HCT116 (cell line): ENCODE measurements at regions not wholly inside any gene's neighbourhood (a gene's known extent, or its start where the extent isn't known, plus 50 kb on each side); places are given as distances from the start of the nearest gene placed in this dataset.

Source experiments
- CEBPB ChIP-seq: IDR thresholded peaks from 2 replicates; pipeline ENCODE4 v1.6.1; 2012; ENCODE audit warnings: low read depth
- POLR2A ChIP-seq: IDR thresholded peaks from 2 replicates; pipeline ENCODE4 v1.7.0; 2011; ENCODE audit warnings: borderline replicate concordance; ENCODE audit not compliant: insufficient read depth, insufficient read length; ENCODE audit errors: extremely low read depth
- RAD21 ChIP-seq: IDR thresholded peaks from 2 replicates; pipeline ENCODE4 v1.6.1; 2012; ENCODE audit warnings: low read depth, mild to moderate bottlenecking
- YY1 ChIP-seq: IDR thresholded peaks from 2 replicates; pipeline ENCODE4 v1.6.1; 2011; ENCODE audit warnings: low read length, low read depth, moderate library complexity, mild to moderate bottlenecking; ENCODE audit not compliant: insufficient replicate concordance; ENCODE audit errors: extremely low read depth
- TF ChIP-seq, protein P1 (sequence below), 3 experiments: fragments of 200-600 bp in 1 of 3; sonication (generic) in 1 of 3; IDR thresholded peaks in 2 of 3; conservative IDR thresholded peaks in 1 of 3; 2 replicates each; pipeline ENCODE4 v1.5.1; 2012 to 2017; ENCODE audit warnings: low read depth in 2 of 3, low read length in 2 of 3, antibody characterized with exemption in 1 of 3, borderline replicate concordance in 1 of 3, control low read depth in 1 of 3, mild to moderate bottlenecking in 1 of 3, mixed read lengths in 1 of 3, mixed run types in 1 of 3, moderate library complexity in 1 of 3; ENCODE audit not compliant: insufficient read depth in 1 of 3

- TF ChIP-seq, protein P1, sequence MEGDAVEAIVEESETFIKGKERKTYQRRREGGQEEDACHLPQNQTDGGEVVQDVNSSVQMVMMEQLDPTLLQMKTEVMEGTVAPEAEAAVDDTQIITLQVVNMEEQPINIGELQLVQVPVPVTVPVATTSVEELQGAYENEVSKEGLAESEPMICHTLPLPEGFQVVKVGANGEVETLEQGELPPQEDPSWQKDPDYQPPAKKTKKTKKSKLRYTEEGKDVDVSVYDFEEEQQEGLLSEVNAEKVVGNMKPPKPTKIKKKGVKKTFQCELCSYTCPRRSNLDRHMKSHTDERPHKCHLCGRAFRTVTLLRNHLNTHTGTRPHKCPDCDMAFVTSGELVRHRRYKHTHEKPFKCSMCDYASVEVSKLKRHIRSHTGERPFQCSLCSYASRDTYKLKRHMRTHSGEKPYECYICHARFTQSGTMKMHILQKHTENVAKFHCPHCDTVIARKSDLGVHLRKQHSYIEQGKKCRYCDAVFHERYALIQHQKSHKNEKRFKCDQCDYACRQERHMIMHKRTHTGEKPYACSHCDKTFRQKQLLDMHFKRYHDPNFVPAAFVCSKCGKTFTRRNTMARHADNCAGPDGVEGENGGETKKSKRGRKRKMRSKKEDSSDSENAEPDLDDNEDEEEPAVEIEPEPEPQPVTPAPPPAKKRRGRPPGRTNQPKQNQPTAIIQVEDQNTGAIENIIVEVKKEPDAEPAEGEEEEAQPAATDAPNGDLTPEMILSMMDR (IDR thresholded peaks at IDR 0.05 in 2 of 3, conservative IDR thresholded peaks at IDR 0.05 in 1 of 3; ENCODE audit: borderline replicate concordance in 1 of 3, insufficient read depth in 1 of 3, low read depth in 2 of 3, low read length in 2 of 3), result 0 out of 6 replicates have a peak, but pooled peaks of 2 of the 3 experiments have one; percentile 3 to 27
- TF ChIP-seq YY1, result no peak
- TF ChIP-seq POLR2A, result no peak
- TF ChIP-seq CEBPB, result no peak
- TF ChIP-seq RAD21, result 0 out of 2 replicates have a peak, but pooled peaks have one; percentile 13
These were observed 244.6 kb downstream of the GJA1 start for GRCh38 chr6:121680058-121680457.
